Chondrocyte (in vitro differentiated cells): ENCODE measurements at regions not wholly inside any gene's neighbourhood (a gene's known extent, or its start where the extent isn't known, plus 50 kb on each side); places are given as distances from the start of the nearest gene placed in this dataset.

Experiments
- DNase-seq: peaks from one replicate; pipeline ENCODE4 v3.0.0; 2021; ENCODE audit warnings: mixed read lengths, low spot score
- H3K27ac Mint-ChIP-seq: one replicate; pipeline ENCODE4 v1.8.0; 2021; ENCODE audit warnings: mild to moderate bottlenecking, moderate library complexity, mixed read lengths; ENCODE audit not compliant: unreplicated experiment
- H3K27me3 Mint-ChIP-seq: 2 replicates; pipeline ENCODE4 v1.8.0; 2021; ENCODE audit warnings: low read depth, mixed read lengths
- H3K36me3 Mint-ChIP-seq: 2 replicates; pipeline ENCODE4 v1.8.0; 2021; ENCODE audit warnings: low read depth, mixed read lengths
- H3K4me1 Mint-ChIP-seq: 2 replicates; pipeline ENCODE4 v1.8.0; 2021; ENCODE audit warnings: low read depth, mild to moderate bottlenecking, mixed read lengths
- H3K4me3 Mint-ChIP-seq: one replicate; pipeline ENCODE4 v1.8.0; 2021; ENCODE audit warnings: mild to moderate bottlenecking, moderate library complexity, mixed read lengths; ENCODE audit not compliant: unreplicated experiment
- H3K9me3 Mint-ChIP-seq: 2 replicates; pipeline ENCODE4 v1.8.0; 2021; ENCODE audit warnings: low read depth, mixed read lengths
- TF ChIP-seq, protein P1 (sequence below): fragments of 200-600 bp; sonication (generic); IDR thresholded peaks from 2 replicates; pipeline ENCODE4 v1.5.0; 2021; ENCODE audit warnings: antibody characterized with exemption, mild to moderate bottlenecking, moderate library complexity

GRCh38 chr4:66182636-66183035 is 512.3 kb upstream of the EPHA5 start:
- Mint-ChIP-seq H3K4me3 (no peak overlapping the region), H3K9me3 (peaks cover 9% of the 10 kb centered on the region), H3K27me3 (no peaks in the 10 kb centered on the region), H3K27ac (no peak overlapping the region), H3K36me3 (no peaks in the 10 kb centered on the region), H3K4me1 (peaks cover 17% of the 10 kb centered on the region)
- no peak for DNase-seq
- TF ChIP-seq, protein P1, sequence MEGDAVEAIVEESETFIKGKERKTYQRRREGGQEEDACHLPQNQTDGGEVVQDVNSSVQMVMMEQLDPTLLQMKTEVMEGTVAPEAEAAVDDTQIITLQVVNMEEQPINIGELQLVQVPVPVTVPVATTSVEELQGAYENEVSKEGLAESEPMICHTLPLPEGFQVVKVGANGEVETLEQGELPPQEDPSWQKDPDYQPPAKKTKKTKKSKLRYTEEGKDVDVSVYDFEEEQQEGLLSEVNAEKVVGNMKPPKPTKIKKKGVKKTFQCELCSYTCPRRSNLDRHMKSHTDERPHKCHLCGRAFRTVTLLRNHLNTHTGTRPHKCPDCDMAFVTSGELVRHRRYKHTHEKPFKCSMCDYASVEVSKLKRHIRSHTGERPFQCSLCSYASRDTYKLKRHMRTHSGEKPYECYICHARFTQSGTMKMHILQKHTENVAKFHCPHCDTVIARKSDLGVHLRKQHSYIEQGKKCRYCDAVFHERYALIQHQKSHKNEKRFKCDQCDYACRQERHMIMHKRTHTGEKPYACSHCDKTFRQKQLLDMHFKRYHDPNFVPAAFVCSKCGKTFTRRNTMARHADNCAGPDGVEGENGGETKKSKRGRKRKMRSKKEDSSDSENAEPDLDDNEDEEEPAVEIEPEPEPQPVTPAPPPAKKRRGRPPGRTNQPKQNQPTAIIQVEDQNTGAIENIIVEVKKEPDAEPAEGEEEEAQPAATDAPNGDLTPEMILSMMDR: no peak

DNA sequence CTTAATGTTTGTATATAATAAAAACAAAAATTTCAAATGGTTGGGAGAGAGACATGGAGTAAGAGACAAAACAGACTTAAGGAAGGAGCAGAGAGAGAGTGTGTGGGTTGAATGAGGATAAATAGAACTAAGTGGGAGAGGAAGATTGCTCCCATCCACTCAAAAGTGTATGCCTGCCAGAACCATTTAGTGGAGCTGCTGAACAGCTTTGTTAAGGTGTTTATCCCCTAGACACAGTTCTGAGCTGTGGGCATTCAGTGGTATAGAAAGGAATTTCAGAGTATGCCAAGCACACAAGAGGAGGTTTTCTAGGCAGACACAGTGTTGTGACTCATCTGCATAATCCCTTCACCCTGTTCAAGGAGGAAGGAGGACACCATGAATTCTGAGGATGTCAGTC is 508.6 kb upstream of the EPHA5 start:
- Mint-ChIP-seq H3K27me3 (no peaks in the 10 kb centered on the region), H3K27ac (peak overlapping the region; percentile 94), H3K9me3 (peaks cover 15% of the 10 kb centered on the region), H3K4me3 (no peak overlapping the region), H3K36me3 (no peaks in the 10 kb centered on the region), H3K4me1 (peaks cover 22% of the 10 kb centered on the region)
- no peak for DNase-seq
- TF ChIP-seq, protein P1: peak; percentile 63

DNA sequence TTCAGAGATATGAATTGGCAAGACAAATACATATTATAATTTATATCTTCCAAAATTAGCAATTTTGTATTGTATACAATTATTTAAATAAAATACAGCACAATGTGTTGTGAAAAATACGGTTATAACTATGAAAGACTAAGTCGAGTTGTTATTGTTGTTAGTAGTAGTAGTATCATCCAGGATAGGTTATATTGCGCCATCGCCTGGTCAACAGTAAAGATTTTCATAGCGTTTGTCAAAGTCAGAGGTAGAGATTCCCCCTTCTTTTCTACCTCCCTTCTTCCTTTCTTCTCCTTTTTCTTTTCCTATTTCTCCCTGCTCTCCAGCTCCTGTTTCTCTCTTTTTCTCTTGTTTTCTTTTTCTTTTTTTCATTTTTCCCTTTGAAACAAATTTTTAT is 499.1 kb upstream of the EPHA5 start:
- TF ChIP-seq, protein P1: peak; percentile 82
- Mint-ChIP-seq H3K36me3 (peaks cover 2% of the 10 kb centered on the region), H3K27ac (no peak overlapping the region), H3K27me3 (no peaks in the 10 kb centered on the region), H3K4me1 (no peaks in the 10 kb centered on the region), H3K4me3 (no peak overlapping the region), H3K9me3 (peaks cover 17% of the 10 kb centered on the region)
- no peak for DNase-seq

GRCh38 chr4:66164869-66165268 is 494.6 kb upstream of the EPHA5 start:
- no peak for DNase-seq
- Mint-ChIP-seq H3K36me3 (peaks cover 2% of the 10 kb centered on the region), H3K4me3 (no peak overlapping the region), H3K4me1 (no peaks in the 10 kb centered on the region), H3K27ac (no peak overlapping the region), H3K9me3 (peaks cover 16% of the 10 kb centered on the region), H3K27me3 (no peaks in the 10 kb centered on the region)
- TF ChIP-seq, protein P1: no peak

DNA sequence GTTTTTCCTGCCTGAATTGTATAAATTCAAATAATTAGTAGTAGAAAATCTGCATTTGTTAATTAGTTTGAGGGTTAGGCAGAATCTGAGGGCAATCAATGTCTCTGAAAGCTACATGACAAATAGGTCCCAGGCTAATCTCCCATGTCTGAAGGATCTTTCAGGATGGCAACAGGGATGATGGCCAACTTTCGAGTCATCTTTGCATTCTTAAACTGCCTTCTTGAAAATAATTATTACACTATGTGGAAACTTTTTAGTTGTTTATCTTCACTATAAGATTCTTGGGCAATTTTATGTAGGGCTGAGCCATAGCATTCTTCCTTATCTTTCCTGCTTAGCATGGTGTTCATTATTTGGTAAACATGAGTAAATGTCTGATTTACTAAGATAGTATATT is 490.3 kb upstream of the EPHA5 start:
- TF ChIP-seq, protein P1: no peak
- Mint-ChIP-seq H3K27me3 (no peaks in the 10 kb centered on the region), H3K27ac (no peak overlapping the region), H3K36me3 (peaks cover 2% of the 10 kb centered on the region), H3K9me3 (peaks cover 15% of the 10 kb centered on the region), H3K4me1 (no peaks in the 10 kb centered on the region), H3K4me3 (no peak overlapping the region)
- DNase-seq: no peak
